Kidney (tissue), 13 donors: ENCODE measurements at regions not wholly inside any gene's neighbourhood (a gene's known extent, or its start where the extent isn't known, plus 50 kb on each side); places are given as distances from the start of the nearest gene placed in this dataset.
"Not testable (repeated sequence)": the region's sequence is repeated elsewhere in the genome, so short reads cannot be mapped to it uniquely, and the experiment has no call there.

ENCODE experiments used
- DNase-seq, 5 donors: peaks; one replicate each; pipeline ENCODE4 v3.0.0-alpha.2; 2013 to 2020
- FAIRE-seq: peaks from 2 replicates; lab custom pipeline; 2012; peaks lifted over from hg19 to GRCh38; lab: Jason Lieb, UNC
- H3K27ac ChIP-seq, 2 donors: one replicate each; pipeline ENCODE4 v1.7.0; 2013; ENCODE audit warnings: low read depth in 2 of 2, low read length in 2 of 2, inconsistent platforms in 1 of 2
- H3K27me3 ChIP-seq: one replicate; pipeline ENCODE4 v1.7.1; 2013; ENCODE audit warnings: low read length, inconsistent platforms; ENCODE audit not compliant: control insufficient read depth, insufficient read depth
- H3K36me3 ChIP-seq, 3 donors: one replicate each; pipeline versions ENCODE4 v1.7.0 to v1.7.1; 2013; ENCODE audit warnings: low read length in 3 of 3, control low read depth in 1 of 3, inconsistent platforms in 1 of 3; ENCODE audit not compliant: insufficient read depth in 3 of 3, control insufficient read depth in 2 of 3
- H3K4me1 ChIP-seq, 3 donors: one replicate each; pipeline versions ENCODE4 v1.7.0 to v1.7.1; 2013; ENCODE audit warnings: low read length in 3 of 3, inconsistent platforms in 1 of 3, low read depth in 1 of 3; ENCODE audit not compliant: control insufficient read depth in 2 of 3, insufficient read depth in 2 of 3
- H3K4me3 ChIP-seq, 3 donors: one replicate each; pipeline versions ENCODE4 v1.7.0 to v1.8.1; 2013; ENCODE audit warnings: low read length in 3 of 3, control low read depth in 1 of 3, inconsistent platforms in 1 of 3
- H3K9ac ChIP-seq, 3 donors: one replicate each; pipeline versions ENCODE4 v1.7.0 to v1.7.1; 2013; ENCODE audit warnings: low read length in 3 of 3, control low read depth in 1 of 3, inconsistent platforms in 1 of 3
- H3K9me3 ChIP-seq, 3 donors: one replicate each; pipeline versions ENCODE4 v1.7.0 to v1.7.1; 2013; ENCODE audit warnings: low read length in 3 of 3, control low read depth in 1 of 3, inconsistent platforms in 1 of 3; ENCODE audit not compliant: control insufficient read depth in 2 of 3, insufficient read depth in 1 of 3
- intact Hi-C: fragments of 100-400 bp; cut with DNase I; formaldehyde crosslinking; loops from one replicate; pipeline ENCODE4 v1.11.1; 2022
- TF ChIP-seq, protein P1 (sequence below): IDR thresholded peaks from 3 replicates; pipeline ENCODE4 v1.5.1; 2012; ENCODE audit warnings: mild to moderate bottlenecking, moderate library complexity, borderline replicate concordance; ENCODE audit not compliant: insufficient read depth; ENCODE audit errors: extremely low read depth
- donor health status: control.
- donor health status: control.
- donor health status: control.
- donor health status: control.
- donor health status: control.
- donor health status: DM: yes; HTN: yes; CAD: no.
- donor health status: Normal renal cell carcinoma (clear cell type).

DNA sequence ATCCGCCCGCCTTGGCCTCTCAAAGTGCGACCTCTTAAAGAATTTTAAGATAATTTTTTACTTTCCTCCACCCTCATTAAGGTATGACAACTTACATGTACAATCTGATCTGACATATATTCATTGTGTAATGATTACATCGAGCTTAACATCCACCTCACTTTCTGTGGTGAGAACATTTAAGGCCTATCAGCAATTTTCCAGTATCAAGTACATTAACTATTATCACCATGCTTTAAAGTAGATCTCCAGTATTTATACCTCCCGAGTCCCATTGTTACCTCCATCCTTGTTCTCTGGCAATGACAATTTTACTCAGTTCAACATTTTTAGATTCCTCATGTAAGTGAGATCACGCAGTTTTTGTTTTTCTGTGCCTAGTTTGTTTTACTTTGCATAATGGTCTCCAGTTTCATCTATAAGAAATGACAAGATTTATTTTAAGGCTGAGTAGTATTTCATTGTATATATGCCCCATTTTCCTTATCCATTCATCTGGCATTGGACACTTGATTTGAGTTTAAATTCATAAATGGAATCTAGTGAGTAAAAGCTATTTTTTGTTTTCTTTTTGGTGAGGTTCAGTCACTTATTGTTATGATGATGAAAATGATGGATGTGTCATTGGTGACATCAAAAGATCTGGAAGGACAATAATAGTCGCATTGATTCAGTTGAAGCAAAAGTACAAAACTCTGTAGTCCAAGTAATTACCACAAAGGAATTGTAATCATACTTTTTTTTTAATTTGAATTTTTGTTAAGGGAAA, 87.0 kb downstream of the OR2B2 start:
- Histone ChIP-seq H3K4me1 (no peaks in the 10 kb centered on the region), H3K36me3 (no peaks in the 10 kb centered on the region), H3K9me3 (no peaks in the 10 kb centered on the region), H3K27ac (no peak overlapping the region), H3K27me3 (no peaks in the 10 kb centered on the region), H3K9ac (peak overlapping the region in 1 of 3 donors; percentile 89), H3K4me3 (peak overlapping the region in 2 of 3 donors; percentile 85 to 92)
- intact Hi-C loops: no loop called here
- TF ChIP-seq, protein P1, sequence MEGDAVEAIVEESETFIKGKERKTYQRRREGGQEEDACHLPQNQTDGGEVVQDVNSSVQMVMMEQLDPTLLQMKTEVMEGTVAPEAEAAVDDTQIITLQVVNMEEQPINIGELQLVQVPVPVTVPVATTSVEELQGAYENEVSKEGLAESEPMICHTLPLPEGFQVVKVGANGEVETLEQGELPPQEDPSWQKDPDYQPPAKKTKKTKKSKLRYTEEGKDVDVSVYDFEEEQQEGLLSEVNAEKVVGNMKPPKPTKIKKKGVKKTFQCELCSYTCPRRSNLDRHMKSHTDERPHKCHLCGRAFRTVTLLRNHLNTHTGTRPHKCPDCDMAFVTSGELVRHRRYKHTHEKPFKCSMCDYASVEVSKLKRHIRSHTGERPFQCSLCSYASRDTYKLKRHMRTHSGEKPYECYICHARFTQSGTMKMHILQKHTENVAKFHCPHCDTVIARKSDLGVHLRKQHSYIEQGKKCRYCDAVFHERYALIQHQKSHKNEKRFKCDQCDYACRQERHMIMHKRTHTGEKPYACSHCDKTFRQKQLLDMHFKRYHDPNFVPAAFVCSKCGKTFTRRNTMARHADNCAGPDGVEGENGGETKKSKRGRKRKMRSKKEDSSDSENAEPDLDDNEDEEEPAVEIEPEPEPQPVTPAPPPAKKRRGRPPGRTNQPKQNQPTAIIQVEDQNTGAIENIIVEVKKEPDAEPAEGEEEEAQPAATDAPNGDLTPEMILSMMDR: no peak
- FAIRE-seq: no peak
- peak in 1 of 5 donors; percentile 59 for DNase-seq

DNA sequence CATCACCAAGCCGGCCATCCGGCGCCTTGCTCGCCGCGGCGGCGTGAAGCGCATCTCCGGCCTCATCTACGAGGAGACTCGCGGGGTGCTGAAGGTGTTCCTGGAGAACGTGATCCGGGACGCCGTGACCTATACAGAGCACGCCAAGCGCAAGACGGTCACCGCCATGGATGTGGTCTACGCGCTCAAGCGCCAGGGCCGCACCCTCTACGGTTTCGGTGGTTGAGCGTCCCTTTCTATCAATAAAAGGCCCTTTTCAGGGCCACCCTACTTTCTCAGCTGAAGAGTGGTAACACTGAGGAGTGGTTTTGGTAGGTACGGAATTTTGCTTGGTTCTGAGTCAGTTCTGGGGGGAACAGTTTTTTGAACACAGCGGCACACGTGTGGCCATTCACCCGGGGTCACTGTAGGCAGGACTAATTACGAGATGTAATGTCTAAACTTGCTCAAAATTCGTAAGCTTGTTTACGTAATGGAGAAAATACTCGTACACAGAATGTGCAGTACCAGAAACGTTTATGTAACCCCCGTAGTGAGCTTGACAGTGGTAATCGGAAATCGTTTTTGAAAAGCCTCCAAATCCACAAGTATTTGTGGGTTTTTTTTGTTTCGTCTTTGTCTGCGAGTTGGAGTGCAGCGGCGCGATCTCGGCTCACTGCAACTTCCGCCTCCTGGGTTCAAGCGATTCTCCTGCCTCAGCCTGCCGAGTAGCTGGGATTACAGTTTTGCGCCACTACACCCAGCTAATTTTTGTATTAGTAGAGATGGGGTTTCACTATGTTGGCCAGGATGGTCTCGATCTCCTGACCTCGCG, 87.8 kb downstream of the OR2B2 start:
- H3K27me3 ChIP-seq, H3K4me1 ChIP-seq, FAIRE-seq, intact Hi-C loops, H3K36me3 ChIP-seq, H3K9me3 ChIP-seq: not testable (repeated sequence)
- DNase-seq: peak in 4 of 5 donors; percentile 50 to 76 (median 61)
- Histone ChIP-seq H3K9ac (peak overlapping the region; percentile 85 to 89 (median 87)), H3K27ac (peak overlapping the region; percentile 63 to 78), H3K4me3 (peak overlapping the region; percentile 68 to 92 (median 85))

DNA sequence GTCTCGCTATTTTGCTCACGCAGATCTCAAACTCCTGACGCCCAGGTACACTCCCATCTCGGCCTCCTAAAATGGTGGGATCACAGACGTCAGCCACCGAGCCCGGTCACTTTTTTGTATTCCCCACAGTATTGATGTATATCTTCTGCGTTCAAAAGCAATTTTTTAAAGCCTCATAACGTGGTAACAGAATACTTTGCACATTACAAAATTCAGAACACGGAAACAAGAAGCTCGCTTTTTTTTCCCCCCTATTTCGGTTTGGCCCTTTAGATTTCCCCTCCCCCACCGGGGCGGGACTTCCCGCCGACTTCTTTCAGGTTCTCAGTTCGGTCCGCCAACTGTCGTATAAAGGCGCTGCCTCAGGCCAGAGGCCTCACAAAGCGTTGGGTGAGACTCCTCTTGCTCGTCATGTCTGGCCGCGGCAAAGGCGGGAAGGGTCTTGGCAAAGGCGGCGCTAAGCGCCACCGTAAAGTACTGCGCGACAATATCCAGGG, 88.4 kb downstream of the OR2B2 start:
- H3K27me3 ChIP-seq, H3K4me1 ChIP-seq, H3K36me3 ChIP-seq, FAIRE-seq, intact Hi-C loops, H3K9me3 ChIP-seq: not testable (repeated sequence)
- Histone ChIP-seq H3K27ac (peak overlapping the region; percentile 28 to 63), H3K4me3 (peak overlapping the region; percentile 56 to 92 (median 71)), H3K9ac (peak overlapping the region in 2 of 3 donors; percentile 34 to 80)
- peak; percentile 83 to 91 (median 87) for DNase-seq

DNA sequence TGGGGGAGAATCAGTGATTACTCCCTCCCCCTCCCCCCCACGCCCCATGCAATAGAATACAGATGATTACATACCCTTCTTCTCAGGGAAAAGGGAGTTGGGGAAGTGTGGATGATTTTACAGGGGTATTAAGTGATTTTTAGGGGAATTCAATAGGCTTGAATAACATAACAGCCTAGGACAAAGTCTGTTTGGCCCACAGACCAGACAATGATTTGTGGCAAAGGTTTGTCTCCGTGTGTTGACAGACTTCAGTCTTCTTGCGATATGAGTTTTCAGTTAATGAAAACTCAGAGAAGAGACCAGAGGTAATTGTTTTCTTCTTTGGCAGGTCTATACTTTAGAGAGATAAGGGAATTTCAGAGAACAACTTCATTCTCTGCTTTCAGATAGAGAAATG, 95.3 kb downstream of the OR2B2 start:
- no peak overlapping the region for H3K9ac ChIP-seq
- FAIRE-seq (no peak), DNase-seq (no peak)
- no peaks in the 10 kb centered on the region for H3K36me3 ChIP-seq
- H3K4me1 ChIP-seq: no peaks in the 10 kb centered on the region
- H3K9me3 ChIP-seq: no peaks in the 10 kb centered on the region
- H3K4me3 ChIP-seq: no peak overlapping the region
- H3K27me3 ChIP-seq: no peaks in the 10 kb centered on the region
- TF ChIP-seq, protein P1: no peak
- intact Hi-C loops: no loop called here
- no peak overlapping the region for H3K27ac ChIP-seq
